Lung (tissue), 11 donors: ENCODE measurements at regions not wholly inside any gene's neighbourhood (a gene's known extent, or its start where the extent isn't known, plus 50 kb on each side); places are given as distances from the start of the nearest gene placed in this dataset.

Source experiments
- ATAC-seq: fragments of 200-7000 bp; cut with Tn5 transposase; one replicate; pipeline ENCODE4 v1.9.1; 2020; ENCODE audit warnings: moderate number of reproducible peaks; ENCODE audit not compliant: insufficient read depth, low FRiP score
- DNase-seq, 3 donors: peaks; one replicate each; pipeline ENCODE4 v3.0.0-alpha.2; 2013 to 2017
- H3K27ac ChIP-seq, 2 donors: one replicate each; pipeline ENCODE4 v1.5.1; 2013; ENCODE audit warnings: mild to moderate bottlenecking in 2 of 2, moderate library complexity in 2 of 2, control low read depth in 1 of 2, inconsistent platforms in 1 of 2, low read depth in 1 of 2, low read length in 1 of 2
- H3K27me3 ChIP-seq, 3 donors: one replicate each; pipeline ENCODE4 v1.5.1; 2013; ENCODE audit warnings: low read length in 2 of 3; ENCODE audit not compliant: control insufficient read depth in 3 of 3, insufficient read depth in 3 of 3
- H3K36me3 ChIP-seq, 4 donors: one replicate each; pipeline ENCODE4 v1.5.1; 2013; ENCODE audit warnings: low read length in 4 of 4, mild to moderate bottlenecking in 1 of 4, moderate library complexity in 1 of 4; ENCODE audit not compliant: control insufficient read depth in 4 of 4, insufficient read depth in 4 of 4
- H3K4me1 ChIP-seq, 5 donors: one replicate each; pipeline ENCODE4 v1.5.1; 2013; ENCODE audit warnings: low read length in 5 of 5, mild to moderate bottlenecking in 2 of 5, moderate library complexity in 1 of 5; ENCODE audit not compliant: control insufficient read depth in 5 of 5, insufficient read depth in 5 of 5
- H3K4me3 ChIP-seq: one replicate; pipeline ENCODE4 v1.5.1; 2013; ENCODE audit warnings: mild to moderate bottlenecking, control low read depth, moderate library complexity
- H3K9ac ChIP-seq, 2 donors: one replicate each; pipeline ENCODE4 v1.5.1; 2013; ENCODE audit warnings: low read length in 2 of 2, control low read depth in 1 of 2; ENCODE audit not compliant: insufficient read depth in 1 of 2
- H3K9me3 ChIP-seq, 4 donors: one replicate each; pipeline ENCODE4 v1.5.1; 2013; ENCODE audit warnings: low read length in 3 of 4, mild to moderate bottlenecking in 1 of 4, moderate library complexity in 1 of 4; ENCODE audit not compliant: control insufficient read depth in 4 of 4, insufficient read depth in 3 of 4
- WGBS, 2 donors: extraction: QIAGEN DNeasy Blood & Tissue Kit; methylation state at CpG; one replicate each; pipeline ENCODE4 v1.1.7; 2013; 5-methylcytosine and 5-hydroxymethylcytosine counted together
- TF ChIP-seq, protein P1 (sequence below): IDR thresholded peaks from 2 replicates; pipeline ENCODE4 v1.5.1; 2012; ENCODE audit warnings: mild to moderate bottlenecking; ENCODE audit errors: control extremely low read depth, extremely low read depth
- donor health status: control.
- donor health status: control.
- donor health status: Bipolar disorder and iron deficiency.
- donor health status: healthy.
- donor health status: DM: yes; HTN: yes; CAD: no.

GRCh38 chr9:78654324-78654723, 357.4 kb downstream of the PSAT1 start:
- Histone ChIP-seq H3K9me3 (no peaks in the 10 kb centered on the region), H3K36me3 (no peaks in the 10 kb centered on the region), H3K27ac (no peak overlapping the region), H3K9ac (no peak overlapping the region), H3K4me3 (no peak overlapping the region), H3K27me3 (no peaks in the 10 kb centered on the region), H3K4me1 (no peaks in the 10 kb centered on the region)
- whole genome bisulfite sequencing, 2 donors: 75 to 84% methylated on average over 1 of the region's 1 CpG
- no peak for ATAC-seq
- TF ChIP-seq, protein P1, sequence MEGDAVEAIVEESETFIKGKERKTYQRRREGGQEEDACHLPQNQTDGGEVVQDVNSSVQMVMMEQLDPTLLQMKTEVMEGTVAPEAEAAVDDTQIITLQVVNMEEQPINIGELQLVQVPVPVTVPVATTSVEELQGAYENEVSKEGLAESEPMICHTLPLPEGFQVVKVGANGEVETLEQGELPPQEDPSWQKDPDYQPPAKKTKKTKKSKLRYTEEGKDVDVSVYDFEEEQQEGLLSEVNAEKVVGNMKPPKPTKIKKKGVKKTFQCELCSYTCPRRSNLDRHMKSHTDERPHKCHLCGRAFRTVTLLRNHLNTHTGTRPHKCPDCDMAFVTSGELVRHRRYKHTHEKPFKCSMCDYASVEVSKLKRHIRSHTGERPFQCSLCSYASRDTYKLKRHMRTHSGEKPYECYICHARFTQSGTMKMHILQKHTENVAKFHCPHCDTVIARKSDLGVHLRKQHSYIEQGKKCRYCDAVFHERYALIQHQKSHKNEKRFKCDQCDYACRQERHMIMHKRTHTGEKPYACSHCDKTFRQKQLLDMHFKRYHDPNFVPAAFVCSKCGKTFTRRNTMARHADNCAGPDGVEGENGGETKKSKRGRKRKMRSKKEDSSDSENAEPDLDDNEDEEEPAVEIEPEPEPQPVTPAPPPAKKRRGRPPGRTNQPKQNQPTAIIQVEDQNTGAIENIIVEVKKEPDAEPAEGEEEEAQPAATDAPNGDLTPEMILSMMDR: no peak
- no peak for DNase-seq

DNA sequence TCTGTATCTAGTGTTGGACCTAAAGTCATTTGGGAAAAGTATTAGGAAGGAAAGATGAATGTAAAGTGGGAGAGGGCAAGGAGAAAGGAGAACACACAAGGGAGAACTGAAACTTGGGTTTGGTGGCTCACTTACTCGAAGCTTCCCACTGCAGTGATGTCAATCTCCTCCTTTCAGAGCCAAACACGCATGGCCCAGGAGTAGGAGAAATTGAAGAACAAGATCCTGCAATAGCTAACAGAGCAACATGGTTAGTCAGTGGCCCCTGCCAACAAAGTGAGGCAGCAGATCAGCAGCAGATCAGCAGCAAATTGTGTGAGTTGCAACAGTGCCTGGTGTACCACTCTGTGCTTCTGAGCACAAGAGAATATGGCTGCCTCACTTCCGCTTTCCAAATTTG, 366.4 kb downstream of the PSAT1 start:
- ATAC-seq (no peak), DNase-seq (no peak)
- H3K27me3 ChIP-seq: no peaks in the 10 kb centered on the region
- H3K9ac ChIP-seq: no peak overlapping the region
- TF ChIP-seq, protein P1: no peak
- H3K36me3 ChIP-seq: no peaks in the 10 kb centered on the region
- H3K4me3 ChIP-seq: no peak overlapping the region
- 76 to 83% methylated on average over 3 of the region's 3 CpGs for WGBS, 2 donors
- H3K4me1 ChIP-seq: no peaks in the 10 kb centered on the region
- no peaks in the 10 kb centered on the region for H3K9me3 ChIP-seq
- H3K27ac ChIP-seq: no peak overlapping the region

- DNase-seq (no peak), ATAC-seq (no peak)
- TF ChIP-seq, protein P1: no peak
- WGBS, 2 donors: 88 to 95% methylated on average over 2 of the region's 2 CpGs
- Histone ChIP-seq H3K36me3 (no peaks in the 10 kb centered on the region), H3K27me3 (no peaks in the 10 kb centered on the region), H3K27ac (no peak overlapping the region), H3K9me3 (no peaks in the 10 kb centered on the region), H3K4me1 (no peaks in the 10 kb centered on the region), H3K9ac (no peak overlapping the region), H3K4me3 (no peak overlapping the region)
Measured at GRCh38 chr9:78664370-78664769, 367.4 kb downstream of the PSAT1 start.

DNA sequence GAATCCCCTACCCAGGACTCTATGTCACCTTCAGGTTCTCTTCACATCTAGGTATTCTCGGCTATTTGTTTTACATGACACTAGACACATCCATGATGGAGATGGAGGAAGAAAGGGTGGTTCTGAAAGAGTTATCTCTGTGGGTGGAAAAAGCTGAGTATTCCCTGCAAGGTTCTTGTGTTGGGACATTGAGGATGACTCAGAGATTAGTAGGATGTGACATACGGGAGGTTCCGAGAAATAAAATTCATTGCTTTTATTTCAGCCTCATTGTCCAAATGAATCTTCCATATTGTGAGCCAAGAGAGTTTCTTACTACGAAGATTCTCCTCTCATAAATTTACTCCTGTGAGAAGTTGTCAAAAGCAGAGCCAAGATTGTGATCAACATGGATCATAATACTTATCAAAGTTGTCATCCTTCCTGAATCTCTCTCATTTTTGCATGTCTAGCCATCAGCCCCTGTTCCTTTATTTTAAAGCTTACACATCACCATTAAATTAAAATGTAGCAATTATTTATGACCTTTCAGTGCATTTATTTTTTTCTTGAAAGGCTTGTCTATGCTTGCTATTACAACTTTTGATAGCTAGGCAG, 370.0 kb downstream of the PSAT1 start:
- TF ChIP-seq, protein P1: no peak
- Histone ChIP-seq H3K36me3 (no peaks in the 10 kb centered on the region), H3K9ac (no peak overlapping the region), H3K9me3 (no peaks in the 10 kb centered on the region), H3K27ac (no peak overlapping the region), H3K4me1 (no peaks in the 10 kb centered on the region), H3K4me3 (no peak overlapping the region), H3K27me3 (no peaks in the 10 kb centered on the region)
- 88 to 92% methylated on average over 4 of the region's 4 CpGs for WGBS, 2 donors
- DNase-seq: no peak
- ATAC-seq: no peak
